ENCODE measurements at regions not wholly inside any gene's neighbourhood (a gene's known extent, or its start where the extent isn't known, plus 50 kb on each side); places are given as distances from the start of the nearest gene placed in this dataset.

DNA sequence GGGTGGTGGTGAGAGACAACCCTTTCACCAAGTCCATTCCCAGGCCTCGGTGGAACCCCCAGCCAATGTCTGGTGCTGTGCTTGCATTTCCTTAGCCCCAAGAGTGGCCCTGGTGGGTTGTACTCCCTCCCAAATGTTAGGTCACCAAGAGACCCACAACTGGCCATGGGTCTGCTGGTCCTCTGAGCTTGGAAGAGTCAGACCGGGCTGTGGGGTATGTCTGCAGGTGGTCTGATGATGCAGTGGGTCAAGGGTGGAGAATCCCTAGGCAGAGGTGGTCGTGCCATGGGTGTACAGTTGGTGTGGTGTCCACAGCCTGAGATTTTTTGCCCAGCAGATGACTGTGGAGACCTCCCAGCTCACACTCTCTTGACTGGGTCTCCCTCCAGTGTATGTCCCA, 535.7 kb upstream of the CNKSR2 start:
- Histone ChIP-seq H3K36me3 (ENCODE audit: low read depth, missing control alignments) (no peaks in the 10 kb centered on the region), H3K9me3 (no peaks in the 10 kb centered on the region), H3K27me3 (no peaks in the 10 kb centered on the region), H3K4me1 (no peaks in the 10 kb centered on the region), H3K27ac (no peak overlapping the region), H3K4me3 (no peak overlapping the region)
- intact Hi-C loops (cut with DNase I; ENCODE audit: low total_unique reads) = no loop called here
- 94% methylated on average over 2 of the region's 3 CpGs; no CpG with 5 or more reads in 1 of the 2 donors for WGBS, 2 donors
- DNase-seq = no peak
- no peak for TF ChIP-seq POLR2A (IDR thresholded peaks at IDR 0.05)
- TF ChIP-seq, protein P1, sequence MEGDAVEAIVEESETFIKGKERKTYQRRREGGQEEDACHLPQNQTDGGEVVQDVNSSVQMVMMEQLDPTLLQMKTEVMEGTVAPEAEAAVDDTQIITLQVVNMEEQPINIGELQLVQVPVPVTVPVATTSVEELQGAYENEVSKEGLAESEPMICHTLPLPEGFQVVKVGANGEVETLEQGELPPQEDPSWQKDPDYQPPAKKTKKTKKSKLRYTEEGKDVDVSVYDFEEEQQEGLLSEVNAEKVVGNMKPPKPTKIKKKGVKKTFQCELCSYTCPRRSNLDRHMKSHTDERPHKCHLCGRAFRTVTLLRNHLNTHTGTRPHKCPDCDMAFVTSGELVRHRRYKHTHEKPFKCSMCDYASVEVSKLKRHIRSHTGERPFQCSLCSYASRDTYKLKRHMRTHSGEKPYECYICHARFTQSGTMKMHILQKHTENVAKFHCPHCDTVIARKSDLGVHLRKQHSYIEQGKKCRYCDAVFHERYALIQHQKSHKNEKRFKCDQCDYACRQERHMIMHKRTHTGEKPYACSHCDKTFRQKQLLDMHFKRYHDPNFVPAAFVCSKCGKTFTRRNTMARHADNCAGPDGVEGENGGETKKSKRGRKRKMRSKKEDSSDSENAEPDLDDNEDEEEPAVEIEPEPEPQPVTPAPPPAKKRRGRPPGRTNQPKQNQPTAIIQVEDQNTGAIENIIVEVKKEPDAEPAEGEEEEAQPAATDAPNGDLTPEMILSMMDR (IDR thresholded peaks at IDR 0.05) = no peak

DNA sequence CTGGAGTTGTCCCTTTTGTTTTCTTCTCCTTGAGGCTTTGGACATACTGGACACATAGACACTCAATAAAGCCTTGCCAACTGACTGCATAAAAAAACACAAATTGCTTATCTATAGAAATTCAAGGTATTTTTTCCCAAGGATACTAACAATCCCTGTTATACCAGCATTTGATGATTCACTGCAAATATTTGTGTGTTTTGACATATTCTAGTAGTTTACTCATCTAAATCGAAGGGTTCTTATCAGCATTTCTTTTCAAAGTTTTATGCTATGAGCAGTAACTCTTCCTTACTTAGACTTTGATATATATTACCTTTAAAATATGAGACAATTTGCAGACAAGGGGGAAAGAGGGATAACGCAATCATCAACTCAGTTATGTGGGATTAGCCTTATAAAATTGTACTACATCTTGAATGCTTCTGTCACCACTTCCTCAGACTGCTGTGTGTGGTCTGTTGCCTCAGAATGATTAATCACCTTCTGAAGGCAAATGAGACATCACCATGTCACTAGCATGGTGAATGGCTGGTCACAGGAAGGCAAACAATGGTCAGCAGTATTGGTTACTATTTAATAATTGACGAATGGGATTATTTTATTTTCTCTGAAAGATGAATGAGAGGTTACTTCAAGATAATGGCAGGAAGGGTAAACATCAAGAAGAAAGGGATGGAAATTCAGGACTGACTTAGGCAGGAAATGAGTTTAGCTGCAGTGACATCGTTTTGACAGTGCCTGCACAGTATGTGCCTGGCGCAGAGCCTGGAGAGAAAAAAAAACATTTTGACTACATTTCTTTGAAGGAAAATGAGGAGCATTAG, 544.3 kb upstream of the CNKSR2 start:
- no peak overlapping the region for H3K4me3 ChIP-seq
- DNase-seq = no peak
- H3K27me3 ChIP-seq = no peaks in the 10 kb centered on the region
- WGBS, 2 donors = 41 to 46% methylated on average over 5 of the region's 5 CpGs
- intact Hi-C loops (cut with DNase I; ENCODE audit: low total_unique reads) = no loop called here
- H3K4me1 ChIP-seq = no peaks in the 10 kb centered on the region
- TF ChIP-seq POLR2A (IDR thresholded peaks at IDR 0.05) = no peak
- TF ChIP-seq, protein P1 (IDR thresholded peaks at IDR 0.05) = no peak
- no peaks in the 10 kb centered on the region for H3K36me3 ChIP-seq (ENCODE audit: low read depth, missing control alignments)
- H3K9me3 ChIP-seq = no peaks in the 10 kb centered on the region
- no peak overlapping the region for H3K27ac ChIP-seq

DNA sequence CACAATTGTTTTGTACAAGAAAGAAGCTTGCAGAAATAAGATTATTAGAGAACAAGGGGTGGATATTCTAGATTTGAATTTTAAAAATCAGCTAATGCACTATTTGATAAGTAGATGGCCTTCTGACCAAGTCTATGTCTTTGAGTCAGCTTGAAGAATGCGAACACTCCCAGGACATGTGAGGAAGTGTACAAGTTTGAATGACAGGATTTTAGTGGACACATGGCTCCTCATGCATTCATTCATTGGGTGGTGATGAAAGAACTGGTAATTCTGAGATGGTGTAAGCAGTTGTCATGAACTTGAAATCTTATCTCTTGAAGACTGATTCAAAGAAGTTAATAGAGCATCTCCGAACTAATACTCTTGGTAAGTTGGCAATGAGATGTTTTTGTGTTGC, 548.2 kb upstream of the CNKSR2 start:
- TF ChIP-seq, protein P1 (IDR thresholded peaks at IDR 0.05) = no peak
- TF ChIP-seq POLR2A (IDR thresholded peaks at IDR 0.05) = no peak

DNA sequence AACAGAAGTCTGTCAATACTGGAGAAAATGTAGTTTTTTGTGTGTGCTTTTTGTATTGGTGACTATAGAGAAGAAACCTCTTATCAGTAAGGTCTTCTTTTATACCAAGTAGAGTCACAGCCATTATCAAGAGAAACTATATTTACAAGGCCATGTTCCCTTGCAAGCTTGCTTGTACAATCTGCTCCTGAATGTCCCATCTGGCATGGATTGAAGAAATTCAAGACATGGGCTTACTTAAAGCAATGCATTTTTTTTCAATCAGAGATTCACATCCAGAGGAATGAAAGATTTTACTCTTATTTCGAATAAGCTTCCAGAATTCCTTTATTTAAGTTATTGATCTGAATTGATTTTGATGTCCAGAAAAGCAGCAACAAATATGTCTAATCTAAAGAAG, 537.3 kb upstream of the RPS6KA3 start:
- intact Hi-C loops (cut with DNase I; ENCODE audit: low total_unique reads) = no loop called here
- Histone ChIP-seq H3K9me3 (no peaks in the 10 kb centered on the region), H3K4me3 (no peak overlapping the region), H3K36me3 (ENCODE audit: low read depth, missing control alignments) (no peaks in the 10 kb centered on the region), H3K4me1 (no peaks in the 10 kb centered on the region), H3K27me3 (no peaks in the 10 kb centered on the region), H3K27ac (no peak overlapping the region)
- 88 to 89% methylated on average over 1 of the region's 1 CpG for WGBS, 2 donors
- TF ChIP-seq, protein P1 (IDR thresholded peaks at IDR 0.05) = no peak
- no peak for TF ChIP-seq POLR2A (IDR thresholded peaks at IDR 0.05)
- no peak for DNase-seq

More for the DNA sequence above, 548.2 kb upstream of the CNKSR2 start:
- Histone ChIP-seq H3K9me3 (no peaks in the 10 kb centered on the region), H3K27ac (no peak overlapping the region), H3K4me1 (no peaks in the 10 kb centered on the region), H3K36me3 (ENCODE audit: low read depth, missing control alignments) (no peaks in the 10 kb centered on the region), H3K4me3 (no peak overlapping the region), H3K27me3 (no peaks in the 10 kb centered on the region)
- DNase-seq = no peak
- WGBS, 2 donors = 80 to 90% methylated on average over 2 of the region's 2 CpGs
- intact Hi-C loops (cut with DNase I; ENCODE audit: low total_unique reads) = no loop called here

DNA sequence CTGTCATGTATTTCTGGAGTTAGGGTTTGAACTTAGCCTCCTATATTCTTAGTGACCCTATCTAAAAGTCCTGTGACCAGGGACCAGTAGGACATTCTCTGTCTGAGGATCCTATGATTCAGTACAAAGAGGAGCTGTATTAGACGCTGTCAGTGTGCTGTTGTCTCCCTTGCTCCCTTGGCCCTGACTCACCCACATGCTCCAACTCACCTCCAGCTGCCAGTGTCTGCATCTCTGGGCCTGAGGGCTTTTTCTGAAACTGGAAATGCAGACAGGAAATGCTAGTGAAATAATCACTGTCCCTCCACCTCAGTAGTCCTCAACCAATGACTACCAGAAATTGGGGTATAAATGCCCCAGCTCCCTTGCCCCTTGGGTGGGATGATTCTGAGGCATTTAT, 535.3 kb upstream of the RPS6KA3 start:
- intact Hi-C loops (cut with DNase I; ENCODE audit: low total_unique reads) = no loop called here
- H3K27me3 ChIP-seq = no peaks in the 10 kb centered on the region
- 83 to 86% methylated on average over 1 of the region's 1 CpG for WGBS, 2 donors

More for the DNA sequence above, 535.3 kb upstream of the RPS6KA3 start:
- H3K36me3 ChIP-seq (ENCODE audit: low read depth, missing control alignments) = no peaks in the 10 kb centered on the region
- no peak overlapping the region for H3K4me3 ChIP-seq
- H3K4me1 ChIP-seq = no peaks in the 10 kb centered on the region
- H3K27ac ChIP-seq = no peak overlapping the region
- DNase-seq = no peak
- no peak for TF ChIP-seq POLR2A (IDR thresholded peaks at IDR 0.05)
- TF ChIP-seq, protein P1 (IDR thresholded peaks at IDR 0.05) = no peak
- no peaks in the 10 kb centered on the region for H3K9me3 ChIP-seq
